Upper lobe of left lung (tissue), 4 donors: ENCODE measurements at regions not wholly inside any gene's neighbourhood (a gene's known extent, or its start where the extent isn't known, plus 50 kb on each side); places are given as distances from the start of the nearest gene placed in this dataset.

ENCODE experiments used
- POLR2A ChIP-seq, 4 donors: fragments of 450-650 bp; IDR thresholded peaks; one replicate each; pipeline ENCODE4 v1.5.1; 2016 to 2017; ENCODE audit warnings: antibody characterized with exemption in 4 of 4, mild to moderate bottlenecking in 2 of 4
- POLR2AphosphoS5 ChIP-seq, 2 donors: sonication (generic); formaldehyde crosslinking; IDR thresholded peaks; one replicate each; pipeline ENCODE4 v1.5.1; 2017; ENCODE audit warnings: antibody characterized with exemption in 2 of 2
- TF ChIP-seq, protein P1 (sequence below), 6 experiments: fragments of 450-650 bp in 4 of 6; fragments of 200-600 bp in 2 of 6; sonication (generic) in 2 of 6; IDR thresholded peaks; one replicate each; pipeline ENCODE4 v1.5.1; 2016 to 2019; ENCODE audit warnings: antibody characterized with exemption in 6 of 6

DNA sequence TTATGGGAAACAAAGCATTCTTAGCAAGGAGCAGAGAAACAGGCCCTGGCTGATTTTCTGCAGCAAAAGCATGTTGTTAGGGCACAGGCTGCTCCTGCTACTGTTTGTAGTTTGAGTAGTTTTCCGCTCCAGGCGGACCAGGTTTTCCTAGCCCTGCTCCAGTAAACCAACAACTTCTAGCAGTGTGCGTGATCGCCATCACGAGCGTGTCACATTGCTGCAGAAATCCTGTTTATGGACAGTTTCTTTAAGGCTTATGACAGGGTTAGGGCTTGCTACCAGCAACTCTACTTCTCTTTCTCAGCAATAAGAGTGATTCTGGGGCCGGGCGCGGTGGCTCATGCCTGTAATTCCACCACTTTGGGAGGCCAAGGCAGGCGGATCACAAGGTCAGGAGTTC, 803.9 kb upstream of the CDH10 start:
- TF ChIP-seq POLR2AphosphoS5 (IDR thresholded peaks at IDR 0.05) (no peak), POLR2A (IDR thresholded peaks at IDR 0.05) (no peak)
- TF ChIP-seq, protein P1, sequence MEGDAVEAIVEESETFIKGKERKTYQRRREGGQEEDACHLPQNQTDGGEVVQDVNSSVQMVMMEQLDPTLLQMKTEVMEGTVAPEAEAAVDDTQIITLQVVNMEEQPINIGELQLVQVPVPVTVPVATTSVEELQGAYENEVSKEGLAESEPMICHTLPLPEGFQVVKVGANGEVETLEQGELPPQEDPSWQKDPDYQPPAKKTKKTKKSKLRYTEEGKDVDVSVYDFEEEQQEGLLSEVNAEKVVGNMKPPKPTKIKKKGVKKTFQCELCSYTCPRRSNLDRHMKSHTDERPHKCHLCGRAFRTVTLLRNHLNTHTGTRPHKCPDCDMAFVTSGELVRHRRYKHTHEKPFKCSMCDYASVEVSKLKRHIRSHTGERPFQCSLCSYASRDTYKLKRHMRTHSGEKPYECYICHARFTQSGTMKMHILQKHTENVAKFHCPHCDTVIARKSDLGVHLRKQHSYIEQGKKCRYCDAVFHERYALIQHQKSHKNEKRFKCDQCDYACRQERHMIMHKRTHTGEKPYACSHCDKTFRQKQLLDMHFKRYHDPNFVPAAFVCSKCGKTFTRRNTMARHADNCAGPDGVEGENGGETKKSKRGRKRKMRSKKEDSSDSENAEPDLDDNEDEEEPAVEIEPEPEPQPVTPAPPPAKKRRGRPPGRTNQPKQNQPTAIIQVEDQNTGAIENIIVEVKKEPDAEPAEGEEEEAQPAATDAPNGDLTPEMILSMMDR (IDR thresholded peaks at IDR 0.05), result no peak
